Glutamatergic neuron (in vitro differentiated cells): ENCODE measurements at regions not wholly inside any gene's neighbourhood (a gene's known extent, or its start where the extent isn't known, plus 50 kb on each side); places are given as distances from the start of the nearest gene placed in this dataset.

ENCODE experiments used
- DNase-seq: peaks from one replicate; pipeline ENCODE4 v3.0.0; 2022
- H3K27ac Mint-ChIP-seq: one replicate; pipeline ENCODE4 v1.8.0; 2020; ENCODE audit warnings: mild to moderate bottlenecking, mixed read lengths, inconsistent platforms; ENCODE audit not compliant: unreplicated experiment
- H3K27me3 Mint-ChIP-seq: one replicate; pipeline ENCODE4 v1.8.0; 2020; ENCODE audit warnings: mild to moderate bottlenecking, moderate library complexity, mixed read lengths, inconsistent platforms; ENCODE audit not compliant: unreplicated experiment
- H3K36me3 Mint-ChIP-seq: one replicate; pipeline ENCODE4 v1.8.0; 2020; ENCODE audit warnings: mild to moderate bottlenecking, mixed read lengths, inconsistent platforms; ENCODE audit not compliant: unreplicated experiment
- H3K4me1 Mint-ChIP-seq: one replicate; pipeline ENCODE4 v1.8.0; 2020; ENCODE audit warnings: mild to moderate bottlenecking, low read depth, mixed read lengths, inconsistent platforms; ENCODE audit not compliant: unreplicated experiment
- H3K4me3 Mint-ChIP-seq: one replicate; pipeline ENCODE4 v1.8.0; 2020; ENCODE audit warnings: mild to moderate bottlenecking, mixed read lengths, inconsistent platforms; ENCODE audit not compliant: unreplicated experiment
- H3K9me3 Mint-ChIP-seq: one replicate; pipeline ENCODE4 v1.8.0; 2020; ENCODE audit warnings: mild to moderate bottlenecking, moderate library complexity, mixed read lengths, inconsistent platforms; ENCODE audit not compliant: unreplicated experiment
- CTCF ChIP-seq: fragments of 200-600 bp; sonication (generic); IDR thresholded peaks from one replicate; pipeline ENCODE4 v1.5.0; 2021; ENCODE audit not compliant: partially characterized antibody, unreplicated experiment

- Mint-ChIP-seq H3K9me3 (no peaks in the 10 kb centered on the region), H3K4me1 (peaks cover 15% of the 10 kb centered on the region), H3K27me3 (no peaks in the 10 kb centered on the region), H3K36me3 (peaks cover 4% of the 10 kb centered on the region), H3K4me3 (no peak overlapping the region), H3K27ac (no peak overlapping the region)
- TF ChIP-seq CTCF: no peak
- DNase-seq: no peak
These were observed 187.2 kb upstream of the IGFBP3 start for GRCh38 chr7:46108272-46108671.

- Mint-ChIP-seq H3K27ac (peak overlapping the region; percentile 73), H3K36me3 (peaks cover 4% of the 10 kb centered on the region), H3K4me1 (peaks cover 15% of the 10 kb centered on the region), H3K27me3 (no peaks in the 10 kb centered on the region), H3K4me3 (peak overlapping the region; percentile 66), H3K9me3 (no peaks in the 10 kb centered on the region)
- no peak for TF ChIP-seq CTCF
- no peak for DNase-seq
These were observed 186.6 kb upstream of the IGFBP3 start for GRCh38 chr7:46107610-46108217.

GRCh38 chr7:46100521-46100920 lies 179.4 kb upstream of the IGFBP3 start:
- Mint-ChIP-seq H3K9me3 (no peaks in the 10 kb centered on the region), H3K36me3 (no peaks in the 10 kb centered on the region), H3K4me1 (no peaks in the 10 kb centered on the region), H3K27me3 (no peaks in the 10 kb centered on the region), H3K4me3 (no peak overlapping the region), H3K27ac (no peak overlapping the region)
- no peak for DNase-seq
- no peak for TF ChIP-seq CTCF

GRCh38 chr7:46099076-46099475 lies 178.0 kb upstream of the IGFBP3 start:
- TF ChIP-seq CTCF: no peak
- no peak for DNase-seq
- no peaks in the 10 kb centered on the region for H3K4me1 Mint-ChIP-seq
- no peaks in the 10 kb centered on the region for H3K36me3 Mint-ChIP-seq
- no peaks in the 10 kb centered on the region for H3K27me3 Mint-ChIP-seq
- no peaks in the 10 kb centered on the region for H3K9me3 Mint-ChIP-seq
- no peak overlapping the region for H3K4me3 Mint-ChIP-seq
- H3K27ac Mint-ChIP-seq: no peak overlapping the region

GRCh38 chr7:46091071-46091470 lies 170.0 kb upstream of the IGFBP3 start:
- H3K27me3 Mint-ChIP-seq: peaks cover 1% of the 10 kb centered on the region
- no peaks in the 10 kb centered on the region for H3K9me3 Mint-ChIP-seq
- H3K4me1 Mint-ChIP-seq: no peaks in the 10 kb centered on the region
- no peak for TF ChIP-seq CTCF
- H3K4me3 Mint-ChIP-seq: no peak overlapping the region
- no peak for DNase-seq
- no peak overlapping the region for H3K27ac Mint-ChIP-seq
- no peaks in the 10 kb centered on the region for H3K36me3 Mint-ChIP-seq
